ENCODE measurements at regions not wholly inside any gene's neighbourhood (a gene's known extent, or its start where the extent isn't known, plus 50 kb on each side); places are given as distances from the start of the nearest gene placed in this dataset.

DNA sequence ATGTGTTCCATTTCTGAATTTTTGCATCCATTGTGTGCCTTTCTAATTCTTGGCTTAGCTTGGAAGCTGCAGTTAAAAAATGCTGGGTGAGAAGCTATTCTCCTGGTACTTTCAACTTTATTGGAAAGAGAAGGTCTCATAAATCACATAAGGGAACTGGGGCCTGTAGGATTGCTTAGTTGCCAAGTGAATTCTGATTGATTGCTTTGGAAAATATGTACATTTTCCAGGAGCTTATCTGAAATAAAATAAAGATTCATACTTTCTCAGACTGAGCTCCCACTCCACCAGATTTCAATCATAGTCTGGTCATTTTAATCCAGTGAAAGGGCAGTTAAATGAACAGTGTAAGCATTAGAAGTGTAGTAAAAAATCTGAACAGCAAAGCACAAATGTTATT lies 50.0 kb upstream of the PRICKLE1 start:
- Histone ChIP-seq H3K27me3 (ENCODE audit: control insufficient read depth, insufficient read depth, low read length) (no peaks in the 10 kb centered on the region), H3K27ac (ENCODE audit: insufficient read depth, low read length, poor library complexity, severe bottlenecking) (no peak overlapping the region), H3K9me3 (ENCODE audit: control insufficient read depth in 2 of 2, low read length in 2 of 2) (no peaks in the 10 kb centered on the region), H3K4me1 (ENCODE audit: control insufficient read depth, insufficient read depth, low read length, poor library complexity, severe bottlenecking) (no peaks in the 10 kb centered on the region), H3K36me3 (ENCODE audit: control insufficient read depth, insufficient read depth, low read length) (no peaks in the 10 kb centered on the region), H3K4me3 (ENCODE audit: low read depth, low read length) (no peak overlapping the region)
- no peak for ATAC-seq (ENCODE audit: low read depth in 2 of 2)
- Mint-ChIP-seq H3K4me1 (no peaks in the 10 kb centered on the region), H3K9me3 (peaks cover 0 to 4% (median 0%) of the 10 kb centered on the region in 7 donors), H3K27me3 (no peaks in the 10 kb centered on the region), H3K4me3 (no peak overlapping the region), H3K36me3 (no peaks in the 10 kb centered on the region), H3K27ac (no peak overlapping the region)
- DNase-seq: no peak

Measured in CD4-positive, CD25-positive, alpha-beta regulatory T cell (primary cell).